Vagina (tissue), 2 donors: ENCODE measurements at regions not wholly inside any gene's neighbourhood (a gene's known extent, or its start where the extent isn't known, plus 50 kb on each side); places are given as distances from the start of the nearest gene placed in this dataset.

Experiments
- CTCF ChIP-seq, 3 experiments: fragments of 450-650 bp in 2 of 3; fragments of 200-600 bp in 1 of 3; sonication (generic) in 1 of 3; IDR thresholded peaks; one replicate each; pipeline ENCODE4 v1.5.1; 2017 to 2019; ENCODE audit warnings: antibody characterized with exemption in 3 of 3, mild to moderate bottlenecking in 2 of 3, moderate library complexity in 2 of 3
- POLR2A ChIP-seq, 2 donors: fragments of 450-650 bp; IDR thresholded peaks; one replicate each; pipeline ENCODE4 v1.6.1; 2017; ENCODE audit warnings: antibody characterized with exemption in 2 of 2, mild to moderate bottlenecking in 2 of 2, moderate library complexity in 2 of 2
- POLR2AphosphoS5 ChIP-seq, 2 donors: sonication (generic); formaldehyde crosslinking; IDR thresholded peaks; one replicate each; pipeline ENCODE4 v1.9.0; 2017; ENCODE audit warnings: antibody characterized with exemption in 2 of 2, mild to moderate bottlenecking in 2 of 2, low read depth in 1 of 2; ENCODE audit not compliant: insufficient read depth in 1 of 2

GRCh38 chr10:130994191-130994590, 317.3 kb downstream of the TCERG1L start:
- TF ChIP-seq POLR2A (IDR thresholded peaks at IDR 0.05) (no peak), CTCF (IDR thresholded peaks at IDR 0.05) (no peak), POLR2AphosphoS5 (IDR thresholded peaks at IDR 0.05; ENCODE audit: insufficient read depth in 1 of 2, low read depth in 1 of 2) (no peak)
